Fibroblast of skin of left biceps (primary cell): ENCODE measurements at regions not wholly inside any gene's neighbourhood (a gene's known extent, or its start where the extent isn't known, plus 50 kb on each side); places are given as distances from the start of the nearest gene placed in this dataset.

Experiments
- DNase-seq, 2 experiments: peaks; one replicate each; pipeline ENCODE4 v3.0.0-alpha.2; 2013; ENCODE audit warnings: low read depth in 2 of 2

GRCh38 chr16:55947366-55947765 lies 72.2 kb upstream of the CES5A start:
- no peak for DNase-seq

GRCh38 chr16:55944377-55944802 lies 69.2 kb upstream of the CES5A start:
- peak; percentile 40 to 43 for DNase-seq

GRCh38 chr16:55943267-55943666 lies 68.1 kb upstream of the CES5A start:
- peak; percentile 18 to 23 for DNase-seq

- DNase-seq: no peak
These were observed 67.6 kb upstream of the CES5A start for GRCh38 chr16:55942821-55943220.

GRCh38 chr16:55941552-55941951 lies 66.4 kb upstream of the CES5A start:
- no peak for DNase-seq

DNA sequence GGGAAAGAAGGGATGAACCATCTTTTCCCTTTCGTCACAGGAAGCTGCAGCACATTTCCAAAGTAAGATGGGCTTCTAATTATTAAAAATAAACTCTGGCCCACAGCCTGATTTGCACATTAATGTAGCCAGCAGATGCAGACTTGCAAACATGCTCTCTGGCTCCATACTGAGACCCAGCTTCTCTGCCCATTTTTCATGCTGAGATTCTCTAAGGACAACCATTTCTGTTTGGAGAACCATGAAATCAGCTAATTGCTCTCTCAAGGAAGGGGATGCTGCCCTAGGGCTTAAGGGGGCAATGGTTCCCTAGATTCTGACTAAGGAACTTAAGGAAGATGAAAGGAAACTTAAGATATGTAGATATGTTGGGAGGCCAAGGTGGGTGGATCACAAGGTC lies 63.0 kb upstream of the CES5A start:
- no peak for DNase-seq

GRCh38 chr16:55933038-55933437 lies 57.9 kb upstream of the CES5A start:
- DNase-seq: no peak

- no peak for DNase-seq
These were observed 54.9 kb upstream of the CES5A start for GRCh38 chr16:55930036-55930435.

GRCh38 chr16:55929181-55929580 lies 54.0 kb upstream of the CES5A start:
- DNase-seq: no peak

DNA sequence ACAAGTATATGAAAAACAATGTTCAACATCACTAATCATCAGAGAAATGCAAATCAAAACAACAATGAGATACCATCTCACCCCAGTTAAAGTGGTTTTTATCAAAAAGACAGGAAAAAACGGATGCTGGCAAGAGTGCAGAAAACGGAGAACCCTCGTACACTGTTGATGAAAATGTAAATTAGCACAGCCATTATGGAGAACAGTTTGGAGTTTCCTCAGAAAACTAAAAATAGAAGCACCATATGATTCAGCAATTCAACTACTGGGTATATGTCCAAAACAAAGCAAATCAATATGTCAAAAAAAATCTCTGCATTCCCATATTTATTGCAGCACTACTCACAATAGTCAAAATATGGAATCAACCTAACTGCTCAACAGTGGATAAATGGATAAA lies 50.1 kb upstream of the CES5A start:
- no peak for DNase-seq
